ENCODE measurements at regions not wholly inside any gene's neighbourhood (a gene's known extent, or its start where the extent isn't known, plus 50 kb on each side); places are given as distances from the start of the nearest gene placed in this dataset.

GRCh38 chr20:61161726-61162390 lies 90.2 kb upstream of the CDH4 start:
- peak; percentile 42 for DNase-seq (ENCODE audit: low spot score)

DNA sequence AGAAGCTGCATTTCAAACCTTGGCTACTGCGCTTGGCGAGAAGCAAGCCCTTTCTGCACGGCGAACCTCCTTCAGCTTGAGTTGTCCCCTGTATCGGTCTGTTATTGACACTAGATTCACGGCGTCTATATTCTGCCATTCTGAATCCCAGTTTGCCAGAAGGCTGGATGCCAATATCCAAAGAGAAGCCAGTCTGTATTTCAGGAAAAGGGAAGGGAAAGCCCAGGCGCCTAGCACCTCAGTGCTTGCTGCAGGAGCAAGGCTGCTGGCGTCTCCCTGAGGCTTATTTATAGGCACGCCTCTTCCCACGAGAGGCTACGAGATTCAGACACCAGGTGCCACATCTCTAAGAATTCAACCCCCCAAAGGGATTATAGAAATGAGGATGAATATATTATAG lies 89.6 kb upstream of the CDH4 start:
- DNase-seq (ENCODE audit: low spot score) = no peak

DNA sequence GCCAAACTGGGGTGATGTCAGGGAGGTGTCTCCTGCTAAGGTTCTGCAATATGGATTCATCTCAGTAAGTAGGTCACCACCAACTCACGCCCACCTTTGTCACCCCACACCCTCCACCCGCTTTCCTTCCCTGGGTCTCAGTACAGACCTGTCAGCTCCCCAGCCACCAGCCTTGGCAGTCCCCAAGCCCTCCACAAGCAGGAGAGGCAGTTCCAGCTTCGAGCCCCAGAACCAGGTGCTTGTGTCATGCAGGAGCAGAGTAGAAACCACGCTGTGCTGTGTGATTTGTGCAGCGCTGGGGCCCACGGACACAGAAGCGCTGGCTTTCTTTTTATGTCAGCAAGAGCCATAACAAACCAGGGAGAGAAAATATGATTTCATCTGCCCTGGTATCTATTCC lies 89.0 kb upstream of the CDH4 start:
- DNase-seq (ENCODE audit: low spot score) = no peak

GRCh38 chr20:61166324-61166723 lies 85.7 kb upstream of the CDH4 start:
- peak; percentile 65 for DNase-seq (ENCODE audit: low spot score)

GRCh38 chr20:61168605-61169004 lies 83.5 kb upstream of the CDH4 start:
- DNase-seq (ENCODE audit: low spot score) = no peak

DNA sequence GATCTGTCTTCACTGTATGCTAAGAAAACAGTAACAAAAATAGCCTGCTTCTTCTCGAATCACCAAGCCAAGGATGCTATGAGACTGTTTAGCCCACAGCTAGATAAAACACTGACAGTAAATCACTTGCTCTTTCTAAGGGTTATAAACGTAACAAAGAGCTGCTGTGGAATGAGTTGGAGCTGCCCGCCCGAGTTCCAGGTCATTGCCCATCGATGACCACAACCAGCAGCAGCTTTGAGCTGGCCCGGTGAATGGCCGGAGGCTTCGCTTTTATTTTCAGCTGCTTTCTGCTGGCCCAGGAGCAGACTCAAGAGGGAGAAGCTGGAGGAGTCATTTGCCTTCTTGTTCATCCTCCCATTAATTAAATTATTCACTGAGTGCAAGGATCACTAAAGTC lies 82.2 kb upstream of the CDH4 start:
- no peak for DNase-seq (ENCODE audit: low spot score)

GRCh38 chr20:61170496-61171320 lies 81.4 kb upstream of the CDH4 start:
- DNase-seq (ENCODE audit: low spot score) = no peak

GRCh38 chr20:61173267-61173666 lies 78.8 kb upstream of the CDH4 start:
- DNase-seq (ENCODE audit: low spot score) = no peak

- DNase-seq (ENCODE audit: low spot score) = peak; percentile 42
Measured at GRCh38 chr20:61173961-61174725, 77.9 kb upstream of the CDH4 start.

- DNase-seq (ENCODE audit: low spot score) = no peak
Measured at GRCh38 chr20:61176874-61177273, 75.2 kb upstream of the CDH4 start.

DNA sequence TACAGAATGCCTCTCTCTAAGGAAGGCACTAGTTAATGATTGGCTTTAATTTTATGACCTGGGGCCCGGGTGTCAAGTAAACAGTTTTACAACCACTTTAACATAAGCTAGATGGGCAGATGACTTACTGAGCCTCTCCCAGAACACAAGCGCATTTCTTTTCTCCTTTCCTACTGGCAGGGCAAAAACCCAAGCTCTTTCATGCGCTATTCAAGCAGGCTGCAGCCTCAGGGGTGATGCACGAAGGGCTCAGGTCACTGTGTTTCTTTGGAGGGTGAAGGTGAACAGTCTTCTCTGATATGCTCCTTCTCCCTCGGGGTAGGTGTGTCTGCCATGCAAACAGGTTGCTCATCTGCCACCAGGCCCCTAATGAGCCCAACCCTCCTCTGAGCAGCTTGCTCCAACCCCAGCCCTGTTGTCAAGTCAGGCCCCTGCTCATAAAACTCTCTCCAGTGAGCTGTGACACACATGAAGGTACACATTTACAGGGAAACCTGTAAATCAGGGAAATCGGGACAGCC lies 73.5 kb upstream of the CDH4 start:
- no peak for DNase-seq (ENCODE audit: low spot score)

DNA sequence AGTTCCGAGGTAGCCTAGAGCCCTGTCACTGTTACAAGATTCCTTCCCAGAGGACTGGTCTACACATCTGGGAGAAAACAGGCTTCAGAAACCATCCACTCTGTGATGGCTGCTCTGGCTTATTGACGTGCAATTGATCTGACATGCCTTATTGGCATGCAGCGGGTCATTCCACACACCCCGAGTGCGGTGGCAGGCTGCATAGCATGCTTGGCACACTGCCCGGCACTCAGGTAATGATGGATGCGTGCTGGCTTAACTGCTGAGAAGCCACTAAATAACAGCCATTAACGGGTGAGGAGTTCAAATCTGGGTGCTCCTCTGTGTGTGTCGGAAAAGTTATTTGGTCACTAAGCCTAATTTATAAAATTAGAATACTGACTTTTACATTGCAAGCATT lies 67.9 kb upstream of the CDH4 start:
- no peak for DNase-seq (ENCODE audit: low spot score)

DNA sequence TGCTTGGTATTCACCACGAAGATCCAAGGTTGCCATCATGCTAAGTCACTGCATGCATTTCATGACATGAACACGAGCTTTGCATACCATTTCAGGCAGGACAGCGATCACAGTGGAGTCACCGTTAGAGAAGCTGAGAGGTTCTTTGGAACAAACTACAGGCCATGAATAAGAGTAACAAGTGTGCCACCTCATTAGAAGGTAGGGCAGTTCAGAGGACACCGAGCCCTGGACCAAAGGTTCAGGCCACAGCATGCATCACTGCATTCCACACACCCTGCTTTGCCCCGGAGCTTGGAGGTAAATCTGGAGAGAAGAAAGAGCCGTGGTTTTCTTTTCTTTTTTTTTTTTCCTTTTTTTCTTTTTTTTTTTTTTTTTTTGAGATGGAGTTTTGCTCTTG lies 66.9 kb upstream of the CDH4 start:
- DNase-seq (ENCODE audit: low spot score) = no peak

DNA sequence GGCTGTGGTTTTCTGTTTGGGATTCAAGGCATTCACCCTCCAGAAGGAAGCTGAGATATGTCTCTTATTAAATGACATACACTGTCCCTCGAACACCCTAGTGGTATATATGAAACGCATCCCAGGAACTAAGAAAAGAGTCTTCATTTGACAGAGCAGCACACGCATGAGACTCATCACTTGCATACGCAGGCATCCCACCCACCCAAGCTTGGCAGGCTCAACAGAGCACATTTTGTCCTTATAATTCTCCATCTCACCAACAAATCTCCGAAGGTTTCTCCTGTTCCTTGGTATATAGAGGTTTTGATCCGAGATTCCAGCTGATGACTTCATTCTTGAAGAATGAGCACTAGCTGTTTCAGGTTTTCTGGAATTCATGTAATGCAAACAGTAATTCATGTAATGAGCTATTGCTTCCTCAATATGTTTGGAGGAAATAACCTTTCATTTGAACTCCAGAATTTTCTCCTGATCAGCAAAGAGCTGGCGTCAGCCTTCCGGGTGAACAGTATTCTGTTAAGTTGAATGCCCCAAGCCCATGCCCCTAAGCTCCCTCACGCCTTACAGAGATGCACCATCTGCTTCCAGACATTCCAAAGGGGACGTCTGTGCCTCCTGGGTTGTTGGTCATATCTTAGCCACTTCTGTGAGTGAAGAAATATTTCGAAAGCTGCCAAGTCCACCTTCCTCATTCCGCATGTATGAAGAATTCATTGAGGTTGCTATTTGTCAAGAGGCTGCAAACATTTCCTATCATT lies 66.0 kb upstream of the CDH4 start:
- peak; percentile 85 for DNase-seq (ENCODE audit: low spot score)

GRCh38 chr20:61186771-61187472 lies 65.1 kb upstream of the CDH4 start:
- peak; percentile 35 for DNase-seq (ENCODE audit: low spot score)

DNA sequence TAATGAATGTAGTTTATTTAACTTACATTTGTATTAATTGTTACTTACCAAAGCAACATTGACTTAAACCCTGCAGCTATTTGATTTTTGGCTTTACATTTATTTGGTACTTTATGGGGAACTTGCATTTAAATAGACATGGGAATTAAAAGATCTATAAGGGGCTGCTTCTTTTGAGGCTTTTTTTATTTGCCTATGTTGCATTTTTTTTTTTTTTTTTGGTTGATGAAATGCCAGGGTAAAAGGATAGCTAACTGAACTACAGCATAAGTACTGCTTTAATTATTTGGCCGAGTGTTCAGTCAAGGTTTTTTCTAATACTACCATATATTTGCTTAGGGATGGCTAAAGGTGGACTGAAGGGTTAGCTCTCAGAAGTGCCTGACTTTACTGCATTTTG lies 62.5 kb upstream of the CDH4 start:
- DNase-seq (ENCODE audit: low spot score) = no peak

DNA sequence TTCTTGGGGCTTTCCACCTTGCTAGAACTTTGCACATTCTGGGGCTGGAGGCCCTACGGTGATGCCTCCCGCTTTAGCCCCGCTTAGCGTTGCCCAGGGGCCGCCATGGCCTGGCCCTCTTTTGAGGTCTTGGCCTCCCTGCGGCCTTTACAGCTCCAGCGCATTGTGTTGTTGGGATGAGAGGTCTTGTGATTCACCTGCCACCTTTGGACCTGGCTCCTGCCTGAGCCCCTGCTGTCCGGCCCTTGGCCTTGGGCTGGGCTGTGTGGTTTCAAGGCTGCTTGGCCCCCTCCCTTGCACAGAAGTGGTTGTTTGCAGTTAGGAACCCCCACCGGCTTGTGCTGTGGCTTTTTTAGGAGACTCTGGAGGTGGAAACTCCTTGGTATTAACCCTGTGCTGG lies 61.0 kb upstream of the CDH4 start:
- no peak for DNase-seq (ENCODE audit: low spot score)

GRCh38 chr20:61192337-61192950 lies 59.6 kb upstream of the CDH4 start:
- DNase-seq (ENCODE audit: low spot score) = no peak

DNA sequence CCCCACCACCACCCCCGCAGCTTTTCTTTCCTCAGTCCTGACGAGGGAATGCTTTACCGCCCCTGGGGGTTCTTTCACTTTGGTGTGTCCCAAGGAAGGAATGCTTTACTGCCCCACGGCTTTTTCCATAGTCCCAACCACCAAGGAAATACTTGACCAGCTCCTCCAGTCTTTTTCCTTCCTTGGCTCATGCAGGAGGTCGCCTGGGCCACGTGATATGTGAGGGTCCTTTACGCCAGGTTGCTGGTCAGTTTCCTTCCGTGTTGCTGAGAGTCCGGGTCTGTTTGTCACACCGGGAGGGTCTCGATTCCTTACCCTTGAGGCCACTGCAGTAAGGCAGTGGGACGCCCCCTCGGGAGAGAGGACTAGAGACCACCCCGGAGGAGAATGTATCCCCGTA lies 58.9 kb upstream of the CDH4 start:
- DNase-seq (ENCODE audit: low spot score) = no peak

Measured in GM03348 (cell line).